ENCODE measurements at regions not wholly inside any gene's neighbourhood (a gene's known extent, or its start where the extent isn't known, plus 50 kb on each side); places are given as distances from the start of the nearest gene placed in this dataset.

DNA sequence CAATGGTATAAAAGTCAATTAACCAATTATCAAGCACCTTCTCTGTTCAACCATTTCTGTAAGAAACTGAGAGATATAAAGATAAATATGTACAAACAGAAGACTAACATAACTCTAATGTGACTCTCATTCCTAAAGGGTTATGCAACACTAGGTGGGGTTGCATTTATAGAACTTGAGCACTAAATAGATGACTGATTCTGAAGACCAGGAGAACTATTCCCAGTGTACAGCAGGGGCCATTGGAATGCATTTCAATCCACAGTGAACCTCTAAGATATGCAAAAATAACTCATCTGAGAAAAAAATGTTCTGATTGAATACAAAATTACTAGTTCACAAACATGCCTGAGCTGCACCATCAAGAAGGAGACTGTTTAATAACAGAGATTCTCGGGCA, 341.2 kb upstream of the STEAP1 start:
- Histone ChIP-seq H3K9me1 (ENCODE audit: control insufficient read depth, insufficient read depth, low read length) (no peaks in the 10 kb centered on the region), H3K9ac (ENCODE audit: insufficient read depth in 1 of 2, low read depth in 2 of 2, low read length in 2 of 2) (no peak overlapping the region), H4K20me1 (replicated peaks; ENCODE audit: control insufficient read depth, insufficient read depth, low read length) (no peaks in the 10 kb centered on the region), H3K4me3 (no peak overlapping the region), H3K27me3 (ENCODE audit: control insufficient read depth in 2 of 2, insufficient read depth in 2 of 2, low read length in 2 of 2) (no peaks in the 10 kb centered on the region), H3K9me3 (replicated peaks; ENCODE audit: control insufficient read depth, insufficient read depth, low read depth, low read length) (0 out of 2 replicates have a peak, but pooled peaks cover 2% of the 10 kb centered on the region), H3K4me2 (ENCODE audit: insufficient read depth, low read length) (no peak overlapping the region), H2AFZ (ENCODE audit: low read depth, low read length) (no peak overlapping the region), H3K27ac (ENCODE audit: extremely low read depth, low read depth, low read length) (no peak overlapping the region), H3K79me2 (ENCODE audit: control insufficient read depth, insufficient read depth, low read length) (no peaks in the 10 kb centered on the region), H3K36me3 (ENCODE audit: control insufficient read depth, insufficient read depth, low read length) (no peaks in the 10 kb centered on the region), H3K4me1 (replicated peaks in 1 of 2; ENCODE audit: control insufficient read depth in 2 of 2, insufficient read depth in 2 of 2, low read length in 2 of 2) (no peaks in the 10 kb centered on the region)
- ATAC-seq: no peak
- no peak for DNase-seq (ENCODE audit: extremely low read depth in 1 of 4, low spot score in 3 of 4)
- ChIA-PET CTCF (ENCODE audit: low intra/inter-chr PET ratio) (no interaction called here), POLR2A (no interaction called here)
- intact Hi-C loops (cut with micrococcal nuclease) (no loop called here), in situ Hi-C loops (cut with MboI) (no loop called here)
- FAIRE-seq: no peak
- BruUV-seq (replicated peaks): no TSS peak
- WGBS (ENCODE audit: insufficient coverage, low coverage, missing lambda C conversion rate): 0% methylated on average over 1 of the region's 1 CpG
- TF ChIP-seq, protein P1, sequence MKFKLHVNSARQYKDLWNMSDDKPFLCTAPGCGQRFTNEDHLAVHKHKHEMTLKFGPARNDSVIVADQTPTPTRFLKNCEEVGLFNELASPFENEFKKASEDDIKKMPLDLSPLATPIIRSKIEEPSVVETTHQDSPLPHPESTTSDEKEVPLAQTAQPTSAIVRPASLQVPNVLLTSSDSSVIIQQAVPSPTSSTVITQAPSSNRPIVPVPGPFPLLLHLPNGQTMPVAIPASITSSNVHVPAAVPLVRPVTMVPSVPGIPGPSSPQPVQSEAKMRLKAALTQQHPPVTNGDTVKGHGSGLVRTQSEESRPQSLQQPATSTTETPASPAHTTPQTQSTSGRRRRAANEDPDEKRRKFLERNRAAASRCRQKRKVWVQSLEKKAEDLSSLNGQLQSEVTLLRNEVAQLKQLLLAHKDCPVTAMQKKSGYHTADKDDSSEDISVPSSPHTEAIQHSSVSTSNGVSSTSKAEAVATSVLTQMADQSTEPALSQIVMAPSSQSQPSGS (CRISPR knock-in tag; IDR thresholded peaks at IDR 0.05): no peak
- TF ChIP-seq CSDE1 (IDR thresholded peaks at IDR 0.05) (no peak), CAMTA2 (CRISPR knock-in tag; conservative IDR thresholded peaks at IDR 0.05) (no peak), NCOA2 (IDR thresholded peaks at IDR 0.05; ENCODE audit: partially characterized antibody in 2 of 2) (no peak), ILK (tag; IDR thresholded peaks at IDR 0.05; ENCODE audit: borderline replicate concordance, low read depth) (no peak), ZBTB8A (IDR thresholded peaks at IDR 0.05; ENCODE audit: partially characterized antibody) (no peak), ZNF3 (CRISPR knock-in tag; IDR thresholded peaks at IDR 0.05) (no peak), ZNF197 (CRISPR knock-in tag; IDR thresholded peaks at IDR 0.05; ENCODE audit: low read depth) (no peak), ZNF445 (CRISPR knock-in tag; IDR thresholded peaks at IDR 0.05; ENCODE audit: low read depth) (no peak), JUNB (CRISPR knock-in tag; conservative IDR thresholded peaks at IDR 0.05) (no peak), KHSRP (IDR thresholded peaks at IDR 0.05) (no peak), SMAD4 (CRISPR knock-in tag; conservative IDR thresholded peaks at IDR 0.05) (no peak), SMARCA5 (IDR thresholded peaks at IDR 0.05) (no peak), STAT5A (IDR thresholded peaks at IDR 0.05; ENCODE audit: borderline replicate concordance, low read length) (no peak), IRF9 (tag; IDR thresholded peaks at IDR 0.05) (no peak), FIP1L1 (IDR thresholded peaks at IDR 0.05; ENCODE audit: low read depth, low read length, poor library complexity, severe bottlenecking) (no peak)
- TF ChIP-seq, protein P2, sequence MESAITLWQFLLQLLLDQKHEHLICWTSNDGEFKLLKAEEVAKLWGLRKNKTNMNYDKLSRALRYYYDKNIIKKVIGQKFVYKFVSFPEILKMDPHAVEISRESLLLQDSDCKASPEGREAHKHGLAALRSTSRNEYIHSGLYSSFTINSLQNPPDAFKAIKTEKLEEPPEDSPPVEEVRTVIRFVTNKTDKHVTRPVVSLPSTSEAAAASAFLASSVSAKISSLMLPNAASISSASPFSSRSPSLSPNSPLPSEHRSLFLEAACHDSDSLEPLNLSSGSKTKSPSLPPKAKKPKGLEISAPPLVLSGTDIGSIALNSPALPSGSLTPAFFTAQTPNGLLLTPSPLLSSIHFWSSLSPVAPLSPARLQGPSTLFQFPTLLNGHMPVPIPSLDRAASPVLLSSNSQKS (CRISPR knock-in tag; IDR thresholded peaks at IDR 0.05): no peak
- TF ChIP-seq, protein P3, sequence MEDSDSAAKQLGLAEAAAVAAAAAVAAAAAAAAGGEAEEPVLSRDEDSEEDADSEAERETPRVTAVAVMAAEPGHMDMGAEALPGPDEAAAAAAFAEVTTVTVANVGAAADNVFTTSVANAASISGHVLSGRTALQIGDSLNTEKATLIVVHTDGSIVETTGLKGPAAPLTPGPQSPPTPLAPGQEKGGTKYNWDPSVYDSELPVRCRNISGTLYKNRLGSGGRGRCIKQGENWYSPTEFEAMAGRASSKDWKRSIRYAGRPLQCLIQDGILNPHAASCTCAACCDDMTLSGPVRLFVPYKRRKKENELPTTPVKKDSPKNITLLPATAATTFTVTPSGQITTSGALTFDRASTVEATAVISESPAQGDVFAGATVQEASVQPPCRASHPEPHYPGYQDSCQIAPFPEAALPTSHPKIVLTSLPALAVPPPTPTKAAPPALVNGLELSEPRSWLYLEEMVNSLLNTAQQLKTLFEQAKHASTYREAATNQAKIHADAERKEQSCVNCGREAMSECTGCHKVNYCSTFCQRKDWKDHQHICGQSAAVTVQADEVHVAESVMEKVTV (CRISPR knock-in tag; IDR thresholded peaks at IDR 0.05): no peak
- TF ChIP-seq, protein P4, sequence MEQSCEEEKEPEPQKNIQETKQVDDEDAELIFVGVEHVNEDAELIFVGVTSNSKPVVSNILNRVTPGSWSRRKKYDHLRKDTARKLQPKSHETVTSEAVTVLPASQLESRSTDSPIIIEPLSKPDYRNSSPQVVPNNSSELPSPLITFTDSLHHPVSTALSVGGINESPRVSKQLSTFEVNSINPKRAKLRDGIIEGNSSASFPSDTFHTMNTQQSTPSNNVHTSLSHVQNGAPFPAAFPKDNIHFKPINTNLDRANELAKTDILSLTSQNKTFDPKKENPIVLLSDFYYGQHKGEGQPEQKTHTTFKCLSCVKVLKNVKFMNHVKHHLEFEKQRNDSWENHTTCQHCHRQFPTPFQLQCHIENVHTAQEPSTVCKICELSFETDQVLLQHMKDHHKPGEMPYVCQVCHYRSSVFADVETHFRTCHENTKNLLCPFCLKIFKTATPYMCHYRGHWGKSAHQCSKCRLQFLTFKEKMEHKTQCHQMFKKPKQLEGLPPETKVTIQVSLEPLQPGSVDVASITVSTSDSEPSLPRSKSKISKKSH (CRISPR knock-in tag; IDR thresholded peaks at IDR 0.05): no peak

Measured in K562 (cell line).